ENCODE measurements at regions not wholly inside any gene's neighbourhood (a gene's known extent, or its start where the extent isn't known, plus 50 kb on each side); places are given as distances from the start of the nearest gene placed in this dataset.
"Not testable (repeated sequence)": the region's sequence is repeated elsewhere in the genome, so short reads cannot be mapped to it uniquely, and the experiment has no call there.

GRCh38 chr16:29257419-29258336 lies 148.8 kb downstream of the NPIPB11 start:
- DNase-seq = not testable (repeated sequence)

- DNase-seq = no peak
These were observed 150.0 kb downstream of the NPIPB11 start for GRCh38 chr16:29256501-29256981.

GRCh38 chr16:29255957-29256356 lies 150.6 kb downstream of the NPIPB11 start:
- DNase-seq = not testable (repeated sequence)

GRCh38 chr16:29255496-29255796 lies 151.1 kb downstream of the NPIPB11 start:
- DNase-seq = not testable (repeated sequence)

- no peak for DNase-seq
These were observed 151.6 kb downstream of the NPIPB11 start for GRCh38 chr16:29254676-29255495.

- DNase-seq = not testable (repeated sequence)
These were observed 152.6 kb downstream of the NPIPB11 start for GRCh38 chr16:29253716-29254590.

- not testable (repeated sequence) for DNase-seq
These were observed 153.4 kb downstream of the NPIPB11 start for GRCh38 chr16:29253066-29253590.

GRCh38 chr16:29252311-29252710 lies 154.2 kb downstream of the NPIPB11 start:
- DNase-seq = not testable (repeated sequence)

- DNase-seq = not testable (repeated sequence)
These were observed 154.9 kb downstream of the NPIPB11 start for GRCh38 chr16:29251571-29252011.

- DNase-seq = not testable (repeated sequence)
These were observed 155.5 kb downstream of the NPIPB11 start for GRCh38 chr16:29250923-29251434.

- not testable (repeated sequence) for DNase-seq
These were observed 156.0 kb downstream of the NPIPB11 start for GRCh38 chr16:29250469-29250868.

- not testable (repeated sequence) for DNase-seq
These were observed 157.6 kb downstream of the NPIPB11 start for GRCh38 chr16:29248940-29249318.

- not testable (repeated sequence) for DNase-seq
These were observed 158.1 kb downstream of the NPIPB11 start for GRCh38 chr16:29248306-29248939.

- DNase-seq = not testable (repeated sequence)
These were observed 160.4 kb downstream of the NPIPB11 start for GRCh38 chr16:29246091-29246490.

GRCh38 chr16:29237971-29238370 lies 168.5 kb downstream of the NPIPB11 start:
- no peak for DNase-seq

- not testable (repeated sequence) for DNase-seq
These were observed 169.0 kb downstream of the NPIPB11 start for GRCh38 chr16:29237495-29237894.

- DNase-seq = peak; percentile 17
These were observed 169.5 kb downstream of the NPIPB11 start for GRCh38 chr16:29237023-29237422.

GRCh38 chr16:29235836-29236370 lies 170.6 kb downstream of the NPIPB11 start:
- not testable (repeated sequence) for DNase-seq

- DNase-seq = peak; percentile 21
These were observed 171.8 kb downstream of the NPIPB11 start for GRCh38 chr16:29234536-29235275.

- DNase-seq = peak; percentile 14
These were observed 172.7 kb downstream of the NPIPB11 start for GRCh38 chr16:29233705-29234404.

Data from activated CD4-positive, CD25-positive, alpha-beta regulatory T cell treated with anti-CD3 and anti-CD28 coated beads, Interleukin-2, amount 50 U/mL, for 72 hours (primary cell).